HEK293T (cell line): ENCODE measurements at regions not wholly inside any gene's neighbourhood (a gene's known extent, or its start where the extent isn't known, plus 50 kb on each side); places are given as distances from the start of the nearest gene placed in this dataset.

Source experiments
- FOXA1 ChIP-seq: fragments of 450-650 bp; IDR thresholded peaks from 2 replicates; pipeline ENCODE4 v1.6.1; 2016; ENCODE audit warnings: mild to moderate bottlenecking
- FOXK2 ChIP-seq: fragments of 450-650 bp; IDR thresholded peaks from 2 replicates; pipeline ENCODE4 v1.6.1; 2016; ENCODE audit warnings: mild to moderate bottlenecking
- L3MBTL2 ChIP-seq: fragments of 450-650 bp; conservative IDR thresholded peaks from 2 replicates; pipeline ENCODE4 v1.6.1; 2016; ENCODE audit warnings: mild to moderate bottlenecking
- PKNOX1 ChIP-seq: fragments of 450-650 bp; IDR thresholded peaks from 2 replicates; pipeline ENCODE4 v1.6.1; 2016
- SP1 ChIP-seq: fragments of 450-650 bp; IDR thresholded peaks from 2 replicates; pipeline ENCODE4 v1.6.1; 2017

GRCh38 chr11:87970762-87971161 lies 204.5 kb downstream of the RAB38 start:
- TF ChIP-seq SP1 = no peak
- TF ChIP-seq PKNOX1 = no peak
- no peak for TF ChIP-seq L3MBTL2
- TF ChIP-seq FOXK2 = no peak
- TF ChIP-seq FOXA1 = no peak
